ENCODE measurements at regions not wholly inside any gene's neighbourhood (a gene's known extent, or its start where the extent isn't known, plus 50 kb on each side); places are given as distances from the start of the nearest gene placed in this dataset.

DNA sequence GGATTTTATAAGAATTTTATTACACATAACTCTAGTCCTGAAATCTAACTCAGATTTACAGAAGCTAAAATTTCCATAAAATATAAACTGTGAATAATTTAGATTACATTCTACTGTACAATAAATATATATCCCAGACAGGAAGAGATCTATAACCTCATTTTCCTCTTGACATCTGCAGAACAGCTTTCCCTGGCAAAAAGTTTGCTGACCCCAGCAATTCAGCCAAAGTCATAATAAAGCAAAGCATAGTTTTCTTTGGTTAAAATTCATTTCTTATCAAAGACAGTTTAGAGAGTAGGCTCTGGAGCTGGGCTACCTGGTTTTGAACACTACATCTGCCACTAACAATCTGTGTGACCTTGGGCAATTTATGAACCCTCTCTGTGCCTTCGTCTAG lies 372.5 kb downstream of the CAAP1 start:
- TF ChIP-seq, protein P1, sequence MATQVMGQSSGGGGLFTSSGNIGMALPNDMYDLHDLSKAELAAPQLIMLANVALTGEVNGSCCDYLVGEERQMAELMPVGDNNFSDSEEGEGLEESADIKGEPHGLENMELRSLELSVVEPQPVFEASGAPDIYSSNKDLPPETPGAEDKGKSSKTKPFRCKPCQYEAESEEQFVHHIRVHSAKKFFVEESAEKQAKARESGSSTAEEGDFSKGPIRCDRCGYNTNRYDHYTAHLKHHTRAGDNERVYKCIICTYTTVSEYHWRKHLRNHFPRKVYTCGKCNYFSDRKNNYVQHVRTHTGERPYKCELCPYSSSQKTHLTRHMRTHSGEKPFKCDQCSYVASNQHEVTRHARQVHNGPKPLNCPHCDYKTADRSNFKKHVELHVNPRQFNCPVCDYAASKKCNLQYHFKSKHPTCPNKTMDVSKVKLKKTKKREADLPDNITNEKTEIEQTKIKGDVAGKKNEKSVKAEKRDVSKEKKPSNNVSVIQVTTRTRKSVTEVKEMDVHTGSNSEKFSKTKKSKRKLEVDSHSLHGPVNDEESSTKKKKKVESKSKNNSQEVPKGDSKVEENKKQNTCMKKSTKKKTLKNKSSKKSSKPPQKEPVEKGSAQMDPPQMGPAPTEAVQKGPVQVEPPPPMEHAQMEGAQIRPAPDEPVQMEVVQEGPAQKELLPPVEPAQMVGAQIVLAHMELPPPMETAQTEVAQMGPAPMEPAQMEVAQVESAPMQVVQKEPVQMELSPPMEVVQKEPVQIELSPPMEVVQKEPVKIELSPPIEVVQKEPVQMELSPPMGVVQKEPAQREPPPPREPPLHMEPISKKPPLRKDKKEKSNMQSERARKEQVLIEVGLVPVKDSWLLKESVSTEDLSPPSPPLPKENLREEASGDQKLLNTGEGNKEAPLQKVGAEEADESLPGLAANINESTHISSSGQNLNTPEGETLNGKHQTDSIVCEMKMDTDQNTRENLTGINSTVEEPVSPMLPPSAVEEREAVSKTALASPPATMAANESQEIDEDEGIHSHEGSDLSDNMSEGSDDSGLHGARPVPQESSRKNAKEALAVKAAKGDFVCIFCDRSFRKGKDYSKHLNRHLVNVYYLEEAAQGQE (IDR thresholded peaks at IDR 0.05; ENCODE audit: insufficient read depth in 1 of 2, low read depth in 2 of 2, low read length in 2 of 2) = no peak
- no peak for TF ChIP-seq TAF1 (IDR thresholded peaks at IDR 0.05; ENCODE audit: borderline replicate concordance, insufficient read depth, low read length)
- TF ChIP-seq POLR2AphosphoS5 (IDR thresholded peaks at IDR 0.05; ENCODE audit: low read depth, low read length) = no peak

DNA sequence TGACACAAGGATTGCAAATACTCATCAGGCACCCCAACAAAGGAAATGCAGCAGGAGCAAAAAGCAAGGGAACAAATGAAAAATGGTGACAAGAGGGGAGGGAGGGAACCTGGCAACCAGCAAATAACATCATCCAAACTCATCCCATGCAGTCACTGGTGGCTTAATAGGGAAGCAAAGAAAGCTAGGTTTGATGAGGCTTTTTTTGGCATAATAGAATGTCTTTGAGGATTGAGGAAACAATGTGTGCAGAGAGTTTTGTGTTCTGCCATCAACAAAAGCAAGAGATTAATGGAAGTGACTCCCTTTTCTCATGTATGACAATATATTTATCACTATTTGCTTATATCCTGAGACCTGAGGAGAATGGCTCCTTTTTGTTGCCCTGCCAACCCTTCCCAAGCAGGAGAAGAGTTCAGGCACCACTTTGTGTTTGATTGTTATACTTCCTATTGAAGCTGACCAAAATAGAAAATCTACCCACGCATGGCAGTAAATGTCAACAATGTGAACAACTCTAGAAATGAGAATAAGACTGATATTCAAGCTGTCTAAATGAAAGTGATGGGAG lies 375.7 kb downstream of the CAAP1 start:
- TF ChIP-seq POLR2AphosphoS5 (IDR thresholded peaks at IDR 0.05; ENCODE audit: low read depth, low read length) = no peak
- TF ChIP-seq, protein P1 (IDR thresholded peaks at IDR 0.05; ENCODE audit: insufficient read depth in 1 of 2, low read depth in 2 of 2, low read length in 2 of 2) = no peak
- no peak for TF ChIP-seq TAF1 (IDR thresholded peaks at IDR 0.05; ENCODE audit: borderline replicate concordance, insufficient read depth, low read length)
- TF ChIP-seq FOXP2 (optimal IDR thresholded peaks at IDR 0.05; ENCODE audit: borderline replicate concordance, extremely low read depth, extremely low read length, insufficient read depth) = no peak
- no peak for TF ChIP-seq SIN3A (IDR thresholded peaks at IDR 0.05; ENCODE audit: borderline replicate concordance, insufficient read depth, low read length)

DNA sequence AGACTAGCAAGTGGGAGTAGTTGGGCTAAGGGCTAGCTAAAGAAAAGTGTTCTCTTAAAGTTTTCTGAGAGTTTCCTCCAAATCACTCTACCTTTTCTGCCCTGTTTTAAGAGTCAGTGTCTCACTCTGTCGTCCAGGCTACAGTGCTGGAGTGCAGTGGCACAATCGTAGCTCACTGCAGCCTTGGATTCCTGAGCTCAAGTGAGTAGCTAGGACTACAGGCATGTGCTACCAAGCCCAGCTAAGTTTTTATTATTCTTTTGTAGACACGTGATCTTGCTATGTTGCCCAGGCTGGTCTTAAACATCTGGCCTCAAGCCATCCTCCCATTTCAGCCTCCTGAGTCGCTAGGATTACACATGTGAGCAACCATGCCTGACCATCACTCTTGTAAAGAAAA lies 378.9 kb downstream of the CAAP1 start:
- TF ChIP-seq FOXP2 (optimal IDR thresholded peaks at IDR 0.05; ENCODE audit: borderline replicate concordance, extremely low read depth, extremely low read length, insufficient read depth) = no peak
- TF ChIP-seq, protein P1 (IDR thresholded peaks at IDR 0.05; ENCODE audit: insufficient read depth in 1 of 2, low read depth in 2 of 2, low read length in 2 of 2) = no peak
- no peak for TF ChIP-seq TAF1 (IDR thresholded peaks at IDR 0.05; ENCODE audit: borderline replicate concordance, insufficient read depth, low read length)
- TF ChIP-seq POLR2AphosphoS5 (IDR thresholded peaks at IDR 0.05; ENCODE audit: low read depth, low read length) = no peak
- TF ChIP-seq SIN3A (IDR thresholded peaks at IDR 0.05; ENCODE audit: borderline replicate concordance, insufficient read depth, low read length) = no peak

DNA sequence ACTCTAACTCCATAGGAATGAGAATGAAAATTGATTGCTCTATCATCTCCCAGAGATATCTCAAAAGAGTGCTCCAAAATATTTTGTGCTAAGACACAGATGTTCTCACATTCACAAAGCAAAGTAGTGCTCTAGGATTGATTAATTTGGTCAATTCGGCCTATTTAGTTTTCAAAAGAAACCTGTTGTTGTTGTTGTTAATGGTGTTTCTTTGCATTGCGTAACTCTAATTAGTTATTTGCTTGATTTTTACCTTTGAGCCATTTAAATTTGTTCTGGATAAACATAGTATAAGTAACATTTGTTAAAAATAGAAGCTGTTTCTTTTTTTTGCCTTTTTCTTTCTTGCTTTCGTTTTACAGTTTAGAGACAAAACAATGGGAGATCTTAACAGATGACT lies 382.5 kb downstream of the CAAP1 start:
- TF ChIP-seq POLR2AphosphoS5 (IDR thresholded peaks at IDR 0.05; ENCODE audit: low read depth, low read length) (no peak), SIN3A (IDR thresholded peaks at IDR 0.05; ENCODE audit: borderline replicate concordance, insufficient read depth, low read length) (no peak), FOXP2 (optimal IDR thresholded peaks at IDR 0.05; ENCODE audit: borderline replicate concordance, extremely low read depth, extremely low read length, insufficient read depth) (no peak), TAF1 (IDR thresholded peaks at IDR 0.05; ENCODE audit: borderline replicate concordance, insufficient read depth, low read length) (no peak)
- TF ChIP-seq, protein P1 (IDR thresholded peaks at IDR 0.05; ENCODE audit: insufficient read depth in 1 of 2, low read depth in 2 of 2, low read length in 2 of 2) = no peak

DNA sequence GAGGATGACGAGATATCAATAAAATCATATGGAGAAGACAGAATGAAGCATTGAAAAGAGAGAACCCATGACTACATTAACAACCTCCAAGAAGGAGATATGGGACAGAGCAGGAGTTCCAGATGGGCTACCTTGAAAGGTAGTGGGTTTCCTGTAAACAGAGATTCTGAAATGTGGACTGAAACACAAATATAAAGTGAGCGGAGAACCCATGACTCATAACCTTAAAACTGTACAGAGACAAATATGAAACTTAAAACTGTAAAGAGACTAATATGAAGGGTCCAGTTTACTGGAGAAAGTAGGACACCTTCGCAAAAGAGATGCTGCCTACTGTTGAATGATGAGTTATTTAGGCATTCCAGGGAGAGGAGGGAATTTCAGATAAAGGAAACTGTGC lies 383.7 kb downstream of the CAAP1 start:
- TF ChIP-seq FOXP2 (optimal IDR thresholded peaks at IDR 0.05; ENCODE audit: borderline replicate concordance, extremely low read depth, extremely low read length, insufficient read depth) = no peak
- TF ChIP-seq, protein P1 (IDR thresholded peaks at IDR 0.05; ENCODE audit: insufficient read depth in 1 of 2, low read depth in 2 of 2, low read length in 2 of 2) = no peak
- no peak for TF ChIP-seq TAF1 (IDR thresholded peaks at IDR 0.05; ENCODE audit: borderline replicate concordance, insufficient read depth, low read length)
- TF ChIP-seq SIN3A (IDR thresholded peaks at IDR 0.05; ENCODE audit: borderline replicate concordance, insufficient read depth, low read length) = no peak
- no peak for TF ChIP-seq POLR2AphosphoS5 (IDR thresholded peaks at IDR 0.05; ENCODE audit: low read depth, low read length)

All from PFSK-1 (cell line).